ENCODE measurements at regions not wholly inside any gene's neighbourhood (a gene's known extent, or its start where the extent isn't known, plus 50 kb on each side); places are given as distances from the start of the nearest gene placed in this dataset.

DNA sequence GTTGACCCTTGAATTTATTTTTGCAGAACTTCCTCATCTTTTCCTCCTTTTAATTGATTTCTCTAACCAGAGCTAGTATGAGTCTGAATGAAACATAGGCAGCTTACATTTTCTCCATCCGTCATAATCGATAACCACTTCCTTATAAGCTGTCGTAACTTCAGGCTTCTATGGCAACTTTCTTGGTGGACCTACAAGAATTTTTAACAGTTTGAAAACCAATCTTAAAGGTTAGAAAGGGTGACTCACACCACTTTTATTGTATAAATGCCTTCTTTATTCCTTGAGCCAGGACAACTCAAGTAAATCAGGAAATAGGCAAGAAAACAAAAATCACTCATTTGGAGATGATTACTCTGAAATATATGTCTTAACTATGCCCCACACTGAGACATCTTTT lies 105.7 kb upstream of the KL start:
- no peak overlapping the region for H3K4me3 ChIP-seq (ENCODE audit: low read length)
- TF ChIP-seq ZNF274 (IDR thresholded peaks at IDR 0.05; ENCODE audit: low read depth, low read length): no peak

GRCh38 chr13:32911506-32911905 lies 104.7 kb upstream of the KL start:
- H3K4me3 ChIP-seq (ENCODE audit: low read length): no peak overlapping the region

GRCh38 chr13:32914686-32915085 lies 101.5 kb upstream of the KL start:
- H3K4me3 ChIP-seq (ENCODE audit: low read length): no peak overlapping the region
- TF ChIP-seq ZNF274 (IDR thresholded peaks at IDR 0.05; ENCODE audit: low read depth, low read length): no peak

More at GRCh38 chr13:32911506-32911905, 104.7 kb upstream of the KL start:
- no peak for TF ChIP-seq ZNF274 (IDR thresholded peaks at IDR 0.05; ENCODE audit: low read depth, low read length)

- TF ChIP-seq ZNF274 (IDR thresholded peaks at IDR 0.05; ENCODE audit: low read depth, low read length): no peak
- H3K4me3 ChIP-seq (ENCODE audit: low read length): no peak overlapping the region
Observed at GRCh38 chr13:32917504-32917903, 98.7 kb upstream of the KL start.

DNA sequence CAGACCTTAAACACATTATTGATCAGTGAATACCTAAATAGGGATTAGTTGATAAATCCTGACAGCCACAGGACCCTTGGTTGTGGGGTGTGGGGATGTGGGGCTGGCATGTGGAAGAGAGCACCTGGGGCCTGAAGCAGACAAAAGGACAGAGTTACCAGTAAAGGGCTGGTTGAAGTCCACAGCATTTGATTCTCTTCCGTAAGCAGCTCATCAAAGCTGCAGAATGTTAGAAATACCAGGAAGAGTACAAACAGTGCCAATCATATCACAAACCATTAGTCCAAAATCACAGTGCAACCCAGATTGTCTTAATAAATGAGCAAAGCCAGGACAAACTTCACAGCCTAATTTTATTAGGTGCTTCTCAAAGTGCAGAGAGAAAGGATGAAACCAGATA lies 92.5 kb upstream of the KL start:
- no peak for TF ChIP-seq ZNF274 (IDR thresholded peaks at IDR 0.05; ENCODE audit: low read depth, low read length)

DNA sequence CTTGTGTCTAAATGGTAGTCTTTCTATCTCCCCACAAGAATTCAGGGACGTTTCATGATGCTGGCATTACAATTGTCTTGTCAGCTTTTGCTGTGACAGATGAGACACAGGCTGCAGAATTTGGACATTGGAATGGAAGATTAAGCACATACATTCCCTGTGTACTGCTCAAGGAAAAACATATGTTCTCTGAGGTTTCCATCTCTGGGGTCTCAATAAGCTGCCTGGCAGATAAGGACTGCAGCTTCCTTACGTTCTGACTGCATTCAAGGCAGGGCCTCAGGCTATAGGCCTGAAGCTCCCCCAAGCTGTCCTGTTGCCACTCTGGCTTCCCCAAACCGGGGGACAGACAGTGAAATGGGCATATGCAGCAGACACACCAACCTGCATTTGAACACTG lies 91.3 kb upstream of the KL start:
- no peak for TF ChIP-seq ZNF274 (IDR thresholded peaks at IDR 0.05; ENCODE audit: low read depth, low read length)
- H3K4me3 ChIP-seq (ENCODE audit: low read length): no peak overlapping the region

More for the DNA sequence above, 92.5 kb upstream of the KL start:
- H3K4me3 ChIP-seq (ENCODE audit: low read length): no peak overlapping the region

- no peak for TF ChIP-seq ZNF274 (IDR thresholded peaks at IDR 0.05; ENCODE audit: low read depth, low read length)
Observed at GRCh38 chr13:32925506-32925905, 90.7 kb upstream of the KL start.

DNA sequence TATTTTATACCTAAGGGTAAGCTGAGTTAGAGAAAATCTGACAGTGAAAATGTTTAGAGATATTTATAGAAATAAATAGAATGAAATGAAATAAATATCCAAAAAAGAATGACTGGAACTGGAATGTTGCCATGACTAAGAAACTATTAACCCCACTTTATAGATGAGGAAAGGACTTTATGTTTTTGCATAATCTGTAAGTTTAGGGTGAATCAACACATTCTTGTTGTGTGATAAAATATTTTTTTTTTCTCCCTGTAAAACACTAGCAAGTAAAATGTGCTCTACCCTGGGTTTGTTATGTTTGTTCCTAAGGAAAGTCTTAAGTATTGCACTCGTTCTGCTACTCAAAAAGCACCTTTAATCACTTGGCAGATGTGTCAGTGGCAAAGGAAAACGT lies 83.8 kb upstream of the KL start:
- no peak overlapping the region for H3K4me3 ChIP-seq (ENCODE audit: low read length)

More at GRCh38 chr13:32925506-32925905, 90.7 kb upstream of the KL start:
- H3K4me3 ChIP-seq (ENCODE audit: low read length): no peak overlapping the region

GRCh38 chr13:32936716-32937115 lies 79.5 kb upstream of the KL start:
- TF ChIP-seq ZNF274 (IDR thresholded peaks at IDR 0.05; ENCODE audit: low read depth, low read length): no peak
- H3K4me3 ChIP-seq (ENCODE audit: low read length): no peak overlapping the region

More for the DNA sequence above, 83.8 kb upstream of the KL start:
- TF ChIP-seq ZNF274 (IDR thresholded peaks at IDR 0.05; ENCODE audit: low read depth, low read length): no peak

DNA sequence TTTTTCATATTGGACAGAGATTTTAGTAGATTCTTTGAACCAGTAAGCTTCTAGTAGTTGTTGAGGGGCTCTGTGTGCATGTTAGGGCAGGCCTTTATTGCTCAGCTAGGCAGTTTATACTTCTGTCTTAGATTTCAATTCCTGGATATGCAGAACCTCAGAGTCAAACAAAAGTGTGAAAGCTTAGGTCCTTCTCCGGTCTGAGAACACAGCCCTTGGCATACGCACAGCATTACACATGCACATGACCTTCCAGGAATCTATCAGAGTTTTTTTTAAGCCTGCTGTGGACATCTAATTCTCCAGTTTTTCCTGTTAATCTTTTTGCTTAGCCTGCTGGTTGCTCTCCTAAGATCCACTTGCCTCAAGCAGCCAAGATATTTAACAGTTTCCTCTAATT lies 77.9 kb upstream of the KL start:
- no peak for TF ChIP-seq ZNF274 (IDR thresholded peaks at IDR 0.05; ENCODE audit: low read depth, low read length)
- no peak overlapping the region for H3K4me3 ChIP-seq (ENCODE audit: low read length)

- H3K4me3 ChIP-seq (ENCODE audit: low read length): no peak overlapping the region
- no peak for TF ChIP-seq ZNF274 (IDR thresholded peaks at IDR 0.05; ENCODE audit: low read depth, low read length)
Observed at GRCh38 chr13:32938907-32939306, 77.3 kb upstream of the KL start.

DNA sequence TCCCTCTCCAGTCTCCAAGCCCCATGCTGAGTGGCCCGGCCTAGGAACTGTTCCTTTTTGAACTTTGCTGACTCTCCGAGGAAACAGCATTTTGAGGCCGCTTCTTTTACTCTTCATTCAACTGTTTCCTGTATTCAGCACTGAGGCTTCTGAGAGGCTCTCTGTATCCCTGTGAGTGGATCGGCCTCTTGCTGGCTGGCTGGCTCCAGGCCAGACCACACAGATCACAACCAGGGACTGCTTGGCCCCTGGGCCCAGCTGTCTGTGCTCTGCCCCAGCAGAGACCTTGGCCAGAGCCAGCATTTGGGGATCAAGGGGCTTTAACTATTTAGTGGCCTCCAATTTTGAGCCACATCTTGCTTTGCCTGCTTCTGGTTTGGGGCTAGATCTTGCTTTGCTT lies 75.6 kb upstream of the KL start:
- no peak overlapping the region for H3K4me3 ChIP-seq (ENCODE audit: low read length)
- TF ChIP-seq ZNF274 (IDR thresholded peaks at IDR 0.05; ENCODE audit: low read depth, low read length): no peak

DNA sequence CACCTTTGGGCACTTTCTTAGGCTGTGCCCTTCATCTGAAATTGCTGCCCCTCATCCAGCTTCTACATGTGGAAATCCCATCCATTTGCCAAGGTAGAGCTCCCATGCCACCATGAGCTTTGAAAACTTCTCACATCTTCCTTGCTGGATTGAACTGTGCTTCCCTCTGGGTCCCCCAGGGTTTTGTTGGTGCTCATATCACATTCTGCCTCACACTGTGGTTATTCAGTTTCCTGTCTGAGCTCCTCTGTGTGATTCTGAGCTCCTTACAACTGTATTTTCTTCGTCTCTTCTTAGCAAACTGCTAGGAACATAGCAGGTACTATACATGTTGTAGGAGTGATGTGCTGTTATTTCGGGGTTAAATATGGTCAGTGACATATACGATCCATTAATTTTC lies 74.9 kb upstream of the KL start:
- TF ChIP-seq ZNF274 (IDR thresholded peaks at IDR 0.05; ENCODE audit: low read depth, low read length): no peak
- no peak overlapping the region for H3K4me3 ChIP-seq (ENCODE audit: low read length)

- no peak overlapping the region for H3K4me3 ChIP-seq (ENCODE audit: low read length)
- no peak for TF ChIP-seq ZNF274 (IDR thresholded peaks at IDR 0.05; ENCODE audit: low read depth, low read length)
Observed at GRCh38 chr13:32946558-32946957, 69.7 kb upstream of the KL start.

DNA sequence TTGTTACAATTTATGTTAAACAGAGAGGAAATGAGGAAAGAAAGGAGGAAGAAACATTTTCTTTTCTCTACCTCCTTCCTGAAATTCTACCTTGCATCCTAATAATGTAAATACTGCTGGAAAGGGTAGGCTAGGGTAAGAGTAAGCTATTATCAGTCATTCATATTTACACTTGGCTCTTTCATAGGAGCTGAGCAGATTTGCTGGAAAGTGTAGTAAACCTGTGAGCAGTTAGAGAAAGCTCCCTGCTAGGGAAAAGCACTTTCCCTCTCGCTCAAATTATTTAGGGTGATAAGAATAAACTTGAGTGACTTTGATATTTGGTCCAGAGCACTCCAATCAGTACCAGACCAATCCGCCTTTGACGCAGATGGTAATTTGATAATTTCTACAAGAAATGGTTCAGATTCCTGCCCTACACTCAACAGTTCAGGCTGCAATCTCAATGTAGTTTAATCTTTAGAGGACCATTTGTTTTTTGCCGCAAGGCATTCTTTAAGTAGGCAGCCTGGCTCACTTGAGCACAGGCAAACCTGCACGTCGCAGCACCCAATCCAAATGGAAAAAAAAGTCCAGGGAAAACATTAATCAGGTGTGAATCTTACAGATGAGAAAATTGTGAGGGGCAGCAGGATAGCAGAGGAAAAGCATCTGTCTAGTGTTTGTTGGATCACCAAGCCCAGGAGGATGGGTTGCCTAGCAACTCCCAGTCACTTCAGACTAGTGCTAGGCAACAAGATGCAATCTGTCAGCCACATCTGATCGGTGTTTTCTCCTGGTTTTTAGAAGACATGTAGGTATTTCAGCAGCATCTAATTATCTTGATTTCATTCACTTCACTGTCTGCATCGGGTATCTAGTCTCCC lies 68.6 kb upstream of the KL start:
- TF ChIP-seq ZNF274 (IDR thresholded peaks at IDR 0.05; ENCODE audit: low read depth, low read length): no peak
- H3K4me3 ChIP-seq (ENCODE audit: low read length): no peak overlapping the region

GRCh38 chr13:32949820-32950219 lies 66.4 kb upstream of the KL start:
- no peak for TF ChIP-seq ZNF274 (IDR thresholded peaks at IDR 0.05; ENCODE audit: low read depth, low read length)

More at GRCh38 chr13:32949820-32950219, 66.4 kb upstream of the KL start:
- H3K4me3 ChIP-seq (ENCODE audit: low read length): no peak overlapping the region
